CD4-positive, alpha-beta memory T cell (primary cell): ENCODE measurements at regions not wholly inside any gene's neighbourhood (a gene's known extent, or its start where the extent isn't known, plus 50 kb on each side); places are given as distances from the start of the nearest gene placed in this dataset.

ENCODE experiments used
- CTCF ChIA-PET: fragments of 350-600 bp; sonication (Branson Sonifier 250); formaldehyde crosslinking; loops from one replicate; lab custom pipeline; 2021; ENCODE audit warnings: inconsistent platforms; ENCODE audit not compliant: partially characterized antibody; lab: Charles Lee
- POLR2A ChIA-PET: fragments of 350-600 bp; sonication (Branson Sonifier 250); formaldehyde crosslinking; loops from one replicate; lab custom pipeline; 2021; ENCODE audit not compliant: partially characterized antibody; lab: Charles Lee
- DNase-seq, 5 donors: peaks; one replicate each; pipeline versions ENCODE4 v3.0.0 to v3.0.0-alpha.2; 2020 to 2022; ENCODE audit warnings: mixed read lengths in 1 of 5
- H3K27ac ChIP-seq: one replicate; pipeline ENCODE4 v1.7.0; 2013; ENCODE audit warnings: low read depth, low read length
- H3K27me3 ChIP-seq: 2 replicates; pipeline ENCODE4 v1.7.0; 2013; ENCODE audit warnings: mild to moderate bottlenecking, low read length, moderate library complexity; ENCODE audit not compliant: insufficient read depth
- H3K36me3 ChIP-seq: 2 replicates; pipeline ENCODE4 v1.7.0; 2013; ENCODE audit warnings: mild to moderate bottlenecking, low read length, moderate library complexity; ENCODE audit not compliant: insufficient read depth
- H3K4me1 ChIP-seq: 2 replicates; pipeline ENCODE4 v1.7.0; 2013; ENCODE audit warnings: mild to moderate bottlenecking, low read length, moderate library complexity; ENCODE audit not compliant: insufficient read depth
- H3K4me3 ChIP-seq, 2 donors: one replicate each; pipeline ENCODE4 v1.7.0; 2013; ENCODE audit warnings: low read length in 2 of 2, mild to moderate bottlenecking in 1 of 2
- H3K9me3 ChIP-seq, 2 donors: one replicate each; pipeline ENCODE4 v1.7.0; 2013; ENCODE audit warnings: low read length in 2 of 2, control low read depth in 1 of 2; ENCODE audit not compliant: control insufficient read depth in 1 of 2
- H3K27ac Mint-ChIP-seq, 7 donors: one replicate each; pipeline ENCODE4 v1.8.0; 2020 to 2021; ENCODE audit warnings: mixed read lengths in 7 of 7, mild to moderate bottlenecking in 6 of 7, inconsistent platforms in 3 of 7, moderate library complexity in 3 of 7
- H3K27me3 Mint-ChIP-seq, 2 donors: one replicate each; pipeline ENCODE4 v1.8.0; 2020 to 2021; ENCODE audit warnings: mixed read lengths in 2 of 2
- H3K36me3 Mint-ChIP-seq, 2 donors: one replicate each; pipeline ENCODE4 v1.8.0; 2020 to 2021; ENCODE audit warnings: mixed read lengths in 2 of 2, inconsistent platforms in 1 of 2, mild to moderate bottlenecking in 1 of 2
- H3K4me1 Mint-ChIP-seq, 4 donors: one replicate each; pipeline ENCODE4 v1.8.0; 2020 to 2021; ENCODE audit warnings: mixed read lengths in 4 of 4, mild to moderate bottlenecking in 1 of 4
- H3K4me3 Mint-ChIP-seq, 8 donors: one replicate each; pipeline ENCODE4 v1.8.0; 2020 to 2021; ENCODE audit warnings: mixed read lengths in 8 of 8, mild to moderate bottlenecking in 7 of 8, moderate library complexity in 6 of 8, inconsistent platforms in 3 of 8
- H3K9me3 Mint-ChIP-seq, 8 donors: one replicate each; pipeline ENCODE4 v1.8.0; 2020 to 2021; ENCODE audit warnings: mixed read lengths in 8 of 8, mild to moderate bottlenecking in 5 of 8, inconsistent platforms in 3 of 8, moderate library complexity in 1 of 8
- intact Hi-C: fragments of 100-400 bp; cut with micrococcal nuclease; formaldehyde crosslinking; loops from one replicate; pipeline ENCODE4 v1.15.1; 2023

GRCh38 chr6:142011156-142011555 lies 121.6 kb upstream of the GJE1 start:
- Mint-ChIP-seq H3K4me3 (no peak overlapping the region), H3K36me3 (no peaks in the 10 kb centered on the region), H3K27me3 (peaks cover 2% of the 10 kb centered on the region in 2 donors), H3K27ac (no peak overlapping the region), H3K9me3 (peaks cover 0 to 4% (median 0%) of the 10 kb centered on the region in 8 donors), H3K4me1 (peaks cover 0 to 2% (median 0%) of the 10 kb centered on the region in 4 donors)
- no peaks in the 10 kb centered on the region for H3K36me3 ChIP-seq
- CTCF ChIA-PET, result interaction anchor here (0.6 kb wide), 1 partner anchor 21 kb away, joined by 3 read pairs; no protein-coding TSS in a partner anchor
- intact Hi-C loops, result no loop called here
- no peaks in the 10 kb centered on the region for H3K4me1 ChIP-seq
- POLR2A ChIA-PET, result no interaction called here
- H3K27ac ChIP-seq, result no peak overlapping the region
- DNase-seq, result no peak
- no peaks in the 10 kb centered on the region for H3K27me3 ChIP-seq
- no peak overlapping the region for H3K4me3 ChIP-seq
- no peaks in the 10 kb centered on the region for H3K9me3 ChIP-seq

- Mint-ChIP-seq H3K9me3 (peaks cover 0 to 4% (median 0%) of the 10 kb centered on the region in 8 donors), H3K27me3 (peaks cover 0 to 1% of the 10 kb centered on the region in 2 donors), H3K36me3 (no peaks in the 10 kb centered on the region), H3K27ac (no peak overlapping the region), H3K4me3 (no peak overlapping the region), H3K4me1 (no peaks in the 10 kb centered on the region)
- H3K36me3 ChIP-seq, result no peaks in the 10 kb centered on the region
- no peak overlapping the region for H3K4me3 ChIP-seq
- intact Hi-C loops, result no loop called here
- CTCF ChIA-PET, result no interaction called here
- no peak overlapping the region for H3K27ac ChIP-seq
- no peaks in the 10 kb centered on the region for H3K9me3 ChIP-seq
- DNase-seq, result no peak
- no peaks in the 10 kb centered on the region for H3K4me1 ChIP-seq
- no peaks in the 10 kb centered on the region for H3K27me3 ChIP-seq
- POLR2A ChIA-PET, result no interaction called here
Measured at GRCh38 chr6:142009647-142010046, 123.1 kb upstream of the GJE1 start.

- H3K4me1 Mint-ChIP-seq, result no peaks in the 10 kb centered on the region
- H3K4me1 ChIP-seq, result no peaks in the 10 kb centered on the region
- peaks cover 0 to 1% of the 10 kb centered on the region in 2 donors for H3K27me3 Mint-ChIP-seq
- POLR2A ChIA-PET, result no interaction called here
- no peak overlapping the region for H3K4me3 ChIP-seq
- no peak for DNase-seq
- peaks cover 0 to 4% (median 0%) of the 10 kb centered on the region in 8 donors for H3K9me3 Mint-ChIP-seq
- no peaks in the 10 kb centered on the region for H3K27me3 ChIP-seq
- intact Hi-C loops, result no loop called here
- H3K9me3 ChIP-seq, result no peaks in the 10 kb centered on the region
- H3K36me3 Mint-ChIP-seq, result no peaks in the 10 kb centered on the region
- no peaks in the 10 kb centered on the region for H3K36me3 ChIP-seq
- H3K27ac Mint-ChIP-seq, result no peak overlapping the region
- CTCF ChIA-PET, result no interaction called here
- no peak overlapping the region for H3K4me3 Mint-ChIP-seq
- H3K27ac ChIP-seq, result no peak overlapping the region
Measured at GRCh38 chr6:142008781-142009180, 123.9 kb upstream of the GJE1 start.

GRCh38 chr6:142008016-142008735 lies 124.5 kb upstream of the GJE1 start:
- CTCF ChIA-PET, result no interaction called here
- H3K27ac Mint-ChIP-seq, result no peak overlapping the region

GRCh38 chr6:142005021-142005420 lies 127.7 kb upstream of the GJE1 start:
- H3K4me3 Mint-ChIP-seq, result no peak overlapping the region
- H3K27ac Mint-ChIP-seq, result no peak overlapping the region
- H3K36me3 Mint-ChIP-seq, result no peaks in the 10 kb centered on the region
- peaks cover 0 to 4% (median 0%) of the 10 kb centered on the region in 8 donors for H3K9me3 Mint-ChIP-seq
- H3K4me1 ChIP-seq, result no peaks in the 10 kb centered on the region
- ChIA-PET POLR2A (no interaction called here), CTCF (no interaction called here)
- no peak for DNase-seq
- no peaks in the 10 kb centered on the region for H3K36me3 ChIP-seq
- H3K4me1 Mint-ChIP-seq, result no peaks in the 10 kb centered on the region
- H3K27ac ChIP-seq, result no peak overlapping the region
- H3K9me3 ChIP-seq, result no peaks in the 10 kb centered on the region
- H3K27me3 ChIP-seq, result no peaks in the 10 kb centered on the region
- no peak overlapping the region for H3K4me3 ChIP-seq
- peaks cover 1 to 3% of the 10 kb centered on the region in 2 donors for H3K27me3 Mint-ChIP-seq
- intact Hi-C loops, result no loop called here

More at GRCh38 chr6:142008016-142008735, 124.5 kb upstream of the GJE1 start:
- Histone ChIP-seq H3K9me3 (no peaks in the 10 kb centered on the region), H3K4me3 (no peak overlapping the region), H3K27ac (no peak overlapping the region), H3K4me1 (no peaks in the 10 kb centered on the region), H3K27me3 (no peaks in the 10 kb centered on the region), H3K36me3 (no peaks in the 10 kb centered on the region)
- Mint-ChIP-seq H3K36me3 (no peaks in the 10 kb centered on the region), H3K9me3 (peaks cover 0 to 4% (median 0%) of the 10 kb centered on the region in 8 donors), H3K4me1 (no peaks in the 10 kb centered on the region), H3K4me3 (no peak overlapping the region), H3K27me3 (peaks cover 0 to 1% of the 10 kb centered on the region in 2 donors)
- POLR2A ChIA-PET, result no interaction called here
- no peak for DNase-seq
- intact Hi-C loops, result no loop called here

- H3K27ac ChIP-seq, result no peak overlapping the region
- no peaks in the 10 kb centered on the region for H3K36me3 Mint-ChIP-seq
- H3K4me1 ChIP-seq, result no peaks in the 10 kb centered on the region
- peaks cover 1 to 3% of the 10 kb centered on the region in 2 donors for H3K27me3 Mint-ChIP-seq
- H3K4me1 Mint-ChIP-seq, result no peaks in the 10 kb centered on the region
- no peak for DNase-seq
- H3K27me3 ChIP-seq, result no peaks in the 10 kb centered on the region
- H3K36me3 ChIP-seq, result no peaks in the 10 kb centered on the region
- CTCF ChIA-PET, result no interaction called here
- intact Hi-C loops, result no loop called here
- H3K27ac Mint-ChIP-seq, result no peak overlapping the region
- no peaks in the 10 kb centered on the region for H3K9me3 ChIP-seq
- H3K9me3 Mint-ChIP-seq, result peaks cover 0 to 16% (median 13%) of the 10 kb centered on the region in 8 donors
- H3K4me3 Mint-ChIP-seq, result no peak overlapping the region
- POLR2A ChIA-PET, result no interaction called here
- H3K4me3 ChIP-seq, result no peak overlapping the region
Measured at GRCh38 chr6:142002825-142003405, 129.8 kb upstream of the GJE1 start.

- H3K4me1 Mint-ChIP-seq, result no peaks in the 10 kb centered on the region
- CTCF ChIA-PET, result no interaction called here
Measured at GRCh38 chr6:141996823-141997222, 135.9 kb upstream of the GJE1 start.

More at GRCh38 chr6:141996823-141997222, 135.9 kb upstream of the GJE1 start:
- Histone ChIP-seq H3K27me3 (no peaks in the 10 kb centered on the region), H3K9me3 (no peaks in the 10 kb centered on the region), H3K4me3 (no peak overlapping the region), H3K4me1 (no peaks in the 10 kb centered on the region), H3K27ac (no peak overlapping the region), H3K36me3 (no peaks in the 10 kb centered on the region)
- intact Hi-C loops, result no loop called here
- no peak overlapping the region for H3K27ac Mint-ChIP-seq
- POLR2A ChIA-PET, result no interaction called here
- H3K27me3 Mint-ChIP-seq, result peaks cover 2 to 5% of the 10 kb centered on the region in 2 donors
- H3K4me3 Mint-ChIP-seq, result no peak overlapping the region
- no peaks in the 10 kb centered on the region for H3K36me3 Mint-ChIP-seq
- H3K9me3 Mint-ChIP-seq, result peaks cover 4 to 38% (median 27%) of the 10 kb centered on the region in 8 donors
- no peak for DNase-seq
